ENCODE measurements at regions not wholly inside any gene's neighbourhood (a gene's known extent, or its start where the extent isn't known, plus 50 kb on each side); places are given as distances from the start of the nearest gene placed in this dataset.

GRCh38 chr16:73711406-73712080 lies 585.1 kb upstream of the PSMD7 start:
- TF ChIP-seq REST (IDR thresholded peaks at IDR 0.05; ENCODE audit: insufficient read depth in 1 of 2, low read depth in 2 of 2, low read length in 1 of 2) (no peak), CTCF (IDR thresholded peaks at IDR 0.05) (no peak), TCF7L2 (IDR thresholded peaks at IDR 0.05; ENCODE audit: low read depth, low read length) (no peak)

Measured in Panc1 (cell line).